ENCODE measurements at regions not wholly inside any gene's neighbourhood (a gene's known extent, or its start where the extent isn't known, plus 50 kb on each side); places are given as distances from the start of the nearest gene placed in this dataset.

- H3K4me1 Mint-ChIP-seq, result no peaks in the 10 kb centered on the region
- no peaks in the 10 kb centered on the region for H3K36me3 Mint-ChIP-seq (ENCODE audit: low read depth)
- DNase-seq, result no peak
- H3K4me3 Mint-ChIP-seq, result no peak overlapping the region
- H3K27me3 Mint-ChIP-seq, result no peaks in the 10 kb centered on the region
- intact Hi-C loops (cut with micrococcal nuclease), result no loop called here
- no peaks in the 10 kb centered on the region for H3K9me3 Mint-ChIP-seq
- no peak overlapping the region for H3K27ac Mint-ChIP-seq
- no peak for TF ChIP-seq CTCF (IDR thresholded peaks at IDR 0.05)
- ChIA-PET CTCF (no interaction called here), POLR2A (no interaction called here)
- ATAC-seq (ENCODE audit: low read depth), result no peak
Measured at GRCh38 chr2:39998617-39999016, 219.6 kb upstream of the THUMPD2 start.

- CTCF ChIA-PET, result no interaction called here
- intact Hi-C loops (cut with micrococcal nuclease), result no loop called here
- Mint-ChIP-seq H3K27ac (no peak overlapping the region), H3K36me3 (ENCODE audit: low read depth) (no peaks in the 10 kb centered on the region), H3K4me3 (no peak overlapping the region), H3K27me3 (no peaks in the 10 kb centered on the region), H3K9me3 (no peaks in the 10 kb centered on the region), H3K4me1 (no peaks in the 10 kb centered on the region)
- TF ChIP-seq CTCF (IDR thresholded peaks at IDR 0.05), result no peak
- ATAC-seq (ENCODE audit: low read depth) (no peak), DNase-seq (no peak)
- POLR2A ChIA-PET, result no interaction called here
Measured at GRCh38 chr2:39996653-39997080, 217.6 kb upstream of the THUMPD2 start.

GRCh38 chr2:39995005-39995737, 216.1 kb upstream of the THUMPD2 start:
- Mint-ChIP-seq H3K4me3 (no peak overlapping the region), H3K27ac (no peak overlapping the region), H3K27me3 (no peaks in the 10 kb centered on the region), H3K36me3 (ENCODE audit: low read depth) (no peaks in the 10 kb centered on the region), H3K9me3 (no peaks in the 10 kb centered on the region), H3K4me1 (no peaks in the 10 kb centered on the region)
- ATAC-seq (ENCODE audit: low read depth) (no peak), DNase-seq (no peak)
- intact Hi-C loops (cut with micrococcal nuclease), result no loop called here
- no peak for TF ChIP-seq CTCF (IDR thresholded peaks at IDR 0.05)
- ChIA-PET POLR2A (no interaction called here), CTCF (no interaction called here)

- Mint-ChIP-seq H3K9me3 (no peaks in the 10 kb centered on the region), H3K36me3 (ENCODE audit: low read depth) (no peaks in the 10 kb centered on the region), H3K4me1 (no peaks in the 10 kb centered on the region), H3K4me3 (no peak overlapping the region), H3K27ac (no peak overlapping the region), H3K27me3 (no peaks in the 10 kb centered on the region)
- intact Hi-C loops (cut with micrococcal nuclease), result no loop called here
- ChIA-PET POLR2A (no interaction called here), CTCF (no interaction called here)
- DNase-seq, result no peak
- TF ChIP-seq CTCF (IDR thresholded peaks at IDR 0.05), result no peak
- no peak for ATAC-seq (ENCODE audit: low read depth)
Measured at GRCh38 chr2:39994151-39994550, 215.1 kb upstream of the THUMPD2 start.

GRCh38 chr2:39991298-39991697, 212.2 kb upstream of the THUMPD2 start:
- ChIA-PET CTCF (no interaction called here), POLR2A (no interaction called here)
- no peak overlapping the region for H3K4me3 Mint-ChIP-seq
- no peaks in the 10 kb centered on the region for H3K27me3 Mint-ChIP-seq
- no peak for TF ChIP-seq CTCF (IDR thresholded peaks at IDR 0.05)
- no peaks in the 10 kb centered on the region for H3K4me1 Mint-ChIP-seq
- DNase-seq (no peak), ATAC-seq (ENCODE audit: low read depth) (no peak)
- intact Hi-C loops (cut with micrococcal nuclease), result no loop called here
- H3K9me3 Mint-ChIP-seq, result no peaks in the 10 kb centered on the region
- H3K36me3 Mint-ChIP-seq (ENCODE audit: low read depth), result no peaks in the 10 kb centered on the region
- H3K27ac Mint-ChIP-seq, result no peak overlapping the region
